Neural cell (in vitro differentiated cells): ENCODE measurements at regions not wholly inside any gene's neighbourhood (a gene's known extent, or its start where the extent isn't known, plus 50 kb on each side); places are given as distances from the start of the nearest gene placed in this dataset.

ENCODE experiments used
- H2AFZ ChIP-seq: fragments of 200-600, 300-800 bp; sonication (generic), shearing (Covaris generic); 2 replicates; pipeline ENCODE4 v1.6.0; 2014; ENCODE audit warnings: low read depth, mild to moderate bottlenecking, antibody characterized with exemption, low read length, moderate library complexity
- H3F3A ChIP-seq: fragments of 200-600 bp; shearing (Covaris generic); 2 replicates; pipeline ENCODE4 v1.6.1; 2016; ENCODE audit warnings: mild to moderate bottlenecking, moderate library complexity, mixed read lengths, antibody characterized with exemption, low read length; ENCODE audit not compliant: insufficient read depth, poor library complexity, severe bottlenecking
- H3K27ac ChIP-seq: fragments of 200-600, 300-800 bp; sonication (generic), shearing (Covaris generic); 2 replicates; pipeline ENCODE4 v1.5.1; 2014; ENCODE audit warnings: mild to moderate bottlenecking, low read length, moderate library complexity
- H3K27me3 ChIP-seq: fragments of 300-800, 200-600 bp; sonication (generic), shearing (Covaris generic); 2 replicates; pipeline ENCODE4 v1.6.0; 2014; ENCODE audit warnings: mild to moderate bottlenecking, low read depth, low read length, moderate library complexity; ENCODE audit not compliant: insufficient read depth
- H3K36me3 ChIP-seq: fragments of 300-800, 200-600 bp; sonication (generic), shearing (Covaris generic); 2 replicates; pipeline ENCODE4 v1.5.1; 2014; ENCODE audit warnings: mild to moderate bottlenecking, antibody characterized with exemption, low read length, moderate library complexity; ENCODE audit not compliant: insufficient read depth
- H3K4me2 ChIP-seq: fragments of 300-800, 200-600 bp; sonication (generic), shearing (Covaris generic); 2 replicates; pipeline ENCODE4 v1.6.0; 2014; ENCODE audit warnings: mild to moderate bottlenecking, low read length
- H3K4me3 ChIP-seq: fragments of 300-800, 200-600 bp; sonication (generic), shearing (Covaris generic); 2 replicates; pipeline ENCODE4 v1.5.1; 2014; ENCODE audit warnings: mild to moderate bottlenecking, low read length, moderate library complexity
- H3K79me2 ChIP-seq: fragments of 200-600 bp; shearing (Covaris generic); replicated peaks from 2 replicates; pipeline ENCODE4 v1.6.0; 2014; ENCODE audit warnings: mild to moderate bottlenecking, low read length, moderate library complexity; ENCODE audit not compliant: insufficient read depth
- H3K9ac ChIP-seq: fragments of 300-800, 200-600 bp; sonication (generic), shearing (Covaris generic); 2 replicates; pipeline ENCODE4 v1.6.1; 2016; ENCODE audit warnings: mild to moderate bottlenecking, low read length, mixed read lengths
- H3K9me2 ChIP-seq: fragments of 200-600 bp; shearing (Covaris generic); 2 replicates; pipeline ENCODE4 v1.6.1; 2016; ENCODE audit warnings: mild to moderate bottlenecking, low read length, mixed read lengths; ENCODE audit not compliant: insufficient read depth
- H3K9me3 ChIP-seq: fragments of 200-600, 300-800 bp; sonication (generic), shearing (Covaris generic); 2 replicates; pipeline ENCODE4 v1.6.1; 2016; ENCODE audit warnings: mild to moderate bottlenecking, mixed run types, low read length, moderate library complexity, mixed read lengths
- H4K20me1 ChIP-seq: fragments of 200-600 bp; shearing (Covaris generic); 2 replicates; pipeline ENCODE4 v1.6.1; 2016; ENCODE audit warnings: mild to moderate bottlenecking, mixed run types; ENCODE audit not compliant: insufficient read depth
- EP300 ChIP-seq: fragments of 450-650 bp; conservative IDR thresholded peaks from 2 replicates; pipeline ENCODE4 v1.6.1; 2014; ENCODE audit warnings: antibody characterized with exemption, mild to moderate bottlenecking, moderate library complexity; ENCODE audit not compliant: poor library complexity, severe bottlenecking
- EZH2 ChIP-seq: fragments of 200-600, 300-800 bp; shearing (Covaris generic), sonication (generic); IDR thresholded peaks from 2 replicates; pipeline ENCODE4 v1.6.1; 2014; ENCODE audit warnings: antibody characterized with exemption, low read length, borderline replicate concordance, mild to moderate bottlenecking; ENCODE audit not compliant: insufficient read depth, poor library complexity, severe bottlenecking
- MXI1 ChIP-seq: fragments of 450-650 bp; conservative IDR thresholded peaks from 2 replicates; pipeline ENCODE4 v1.6.1; 2014; ENCODE audit warnings: antibody characterized with exemption, mild to moderate bottlenecking; ENCODE audit not compliant: poor library complexity, severe bottlenecking
- POLR2AphosphoS5 ChIP-seq: IDR thresholded peaks from 2 replicates; pipeline ENCODE4 v1.6.1; 2012
- RAD21 ChIP-seq: fragments of 450-650 bp; conservative IDR thresholded peaks from 2 replicates; pipeline ENCODE4 v1.6.1; 2014; ENCODE audit warnings: antibody characterized with exemption, mild to moderate bottlenecking, moderate library complexity
- SMC3 ChIP-seq: fragments of 450-650 bp; conservative IDR thresholded peaks from 2 replicates; pipeline ENCODE4 v1.6.1; 2014; ENCODE audit warnings: antibody characterized with exemption, mild to moderate bottlenecking, moderate library complexity; ENCODE audit not compliant: poor library complexity
- TAF1 ChIP-seq: IDR thresholded peaks from 2 replicates; pipeline ENCODE4 v1.6.1; 2012; ENCODE audit warnings: low read depth
- TF ChIP-seq, protein P1 (sequence below): fragments of 450-650 bp; IDR thresholded peaks from 2 replicates; pipeline ENCODE4 v1.5.1; 2014; ENCODE audit warnings: antibody characterized with exemption, mild to moderate bottlenecking, moderate library complexity; ENCODE audit not compliant: poor library complexity, severe bottlenecking
- TF ChIP-seq, protein P2 (sequence below): IDR thresholded peaks from 2 replicates; pipeline ENCODE4 v1.6.1; 2012; ENCODE audit warnings: borderline replicate concordance

DNA sequence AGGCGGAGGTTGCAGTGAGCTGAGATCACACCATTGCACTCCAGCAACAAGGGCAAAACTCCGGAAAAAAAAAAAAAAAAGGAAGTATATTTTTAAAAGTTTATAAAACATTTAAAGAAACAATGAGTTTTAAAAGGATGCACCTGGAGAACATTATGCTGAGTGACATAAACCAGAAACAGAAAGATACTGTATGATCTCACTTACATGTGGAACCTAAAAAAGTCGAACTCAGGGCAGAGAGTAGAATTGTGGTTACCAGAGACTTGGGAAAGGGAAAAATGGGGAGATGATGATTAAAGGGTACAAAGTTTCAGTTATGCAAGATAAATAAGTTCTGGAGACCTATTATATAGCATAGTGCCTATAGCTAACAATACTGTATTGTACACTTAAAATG lies 52.8 kb upstream of the RTN4 start:
- H3K27me3 ChIP-seq: no peaks in the 10 kb centered on the region
- no peaks in the 10 kb centered on the region for H4K20me1 ChIP-seq
- no peak overlapping the region for H3K4me2 ChIP-seq

DNA sequence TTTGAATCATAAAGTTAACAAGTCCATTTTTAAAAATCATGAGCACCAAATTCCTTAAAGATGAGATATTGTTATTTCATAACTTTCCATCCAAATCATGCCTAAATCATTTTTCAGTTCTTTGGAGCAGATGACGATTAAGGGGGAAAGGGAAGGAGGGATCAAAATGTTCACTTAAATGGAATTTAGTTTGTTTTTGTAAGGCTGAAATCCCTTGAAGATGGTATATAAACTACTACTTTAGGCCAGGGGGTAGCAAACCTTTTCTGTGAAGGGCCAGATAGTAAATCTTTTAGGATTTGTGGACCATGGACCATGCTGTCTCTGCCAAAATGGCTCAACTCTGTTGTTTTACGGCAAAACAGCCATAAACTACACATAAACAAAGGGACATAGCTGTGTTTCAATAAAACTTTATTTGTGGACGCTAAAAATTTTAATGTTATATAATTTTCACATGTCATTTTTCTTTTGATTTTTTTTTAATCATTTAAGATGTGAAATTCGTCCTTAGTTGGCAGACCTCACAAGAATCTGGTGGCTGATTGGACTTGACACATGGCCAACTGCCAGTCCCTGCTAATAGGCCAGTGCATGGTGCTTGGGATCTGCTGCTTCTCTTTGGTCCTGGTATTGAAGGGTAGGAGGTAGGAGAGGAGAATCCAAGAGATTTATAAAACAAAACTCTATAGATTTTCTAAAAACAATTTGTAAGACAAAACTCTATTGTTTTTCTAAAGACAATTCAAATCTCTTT lies 52.0 kb upstream of the RTN4 start:
- H3K9ac ChIP-seq: no peak overlapping the region
- H3K27ac ChIP-seq: no peak overlapping the region
- H3K4me2 ChIP-seq: no peak overlapping the region
- H4K20me1 ChIP-seq: no peaks in the 10 kb centered on the region
- no peaks in the 10 kb centered on the region for H3K9me3 ChIP-seq
- H2AFZ ChIP-seq: no peak overlapping the region
- H3K9me2 ChIP-seq: no peaks in the 10 kb centered on the region
- H3K36me3 ChIP-seq: no peaks in the 10 kb centered on the region
- TF ChIP-seq POLR2AphosphoS5: no peak
- no peak for TF ChIP-seq EP300
- TF ChIP-seq RAD21: no peak
- no peaks in the 10 kb centered on the region for H3K27me3 ChIP-seq
- H3F3A ChIP-seq: no peaks in the 10 kb centered on the region
- no peak overlapping the region for H3K4me3 ChIP-seq
- H3K79me2 ChIP-seq: no peaks in the 10 kb centered on the region

More for the DNA sequence above, 52.8 kb upstream of the RTN4 start:
- no peak overlapping the region for H2AFZ ChIP-seq
- no peaks in the 10 kb centered on the region for H3K9me2 ChIP-seq
- TF ChIP-seq SMC3 (no peak), MXI1 (no peak), RAD21 (no peak), POLR2AphosphoS5 (no peak), TAF1 (no peak), EZH2 (no peak), EP300 (no peak)
- TF ChIP-seq, protein P1, sequence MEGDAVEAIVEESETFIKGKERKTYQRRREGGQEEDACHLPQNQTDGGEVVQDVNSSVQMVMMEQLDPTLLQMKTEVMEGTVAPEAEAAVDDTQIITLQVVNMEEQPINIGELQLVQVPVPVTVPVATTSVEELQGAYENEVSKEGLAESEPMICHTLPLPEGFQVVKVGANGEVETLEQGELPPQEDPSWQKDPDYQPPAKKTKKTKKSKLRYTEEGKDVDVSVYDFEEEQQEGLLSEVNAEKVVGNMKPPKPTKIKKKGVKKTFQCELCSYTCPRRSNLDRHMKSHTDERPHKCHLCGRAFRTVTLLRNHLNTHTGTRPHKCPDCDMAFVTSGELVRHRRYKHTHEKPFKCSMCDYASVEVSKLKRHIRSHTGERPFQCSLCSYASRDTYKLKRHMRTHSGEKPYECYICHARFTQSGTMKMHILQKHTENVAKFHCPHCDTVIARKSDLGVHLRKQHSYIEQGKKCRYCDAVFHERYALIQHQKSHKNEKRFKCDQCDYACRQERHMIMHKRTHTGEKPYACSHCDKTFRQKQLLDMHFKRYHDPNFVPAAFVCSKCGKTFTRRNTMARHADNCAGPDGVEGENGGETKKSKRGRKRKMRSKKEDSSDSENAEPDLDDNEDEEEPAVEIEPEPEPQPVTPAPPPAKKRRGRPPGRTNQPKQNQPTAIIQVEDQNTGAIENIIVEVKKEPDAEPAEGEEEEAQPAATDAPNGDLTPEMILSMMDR: no peak
- TF ChIP-seq, protein P2, sequence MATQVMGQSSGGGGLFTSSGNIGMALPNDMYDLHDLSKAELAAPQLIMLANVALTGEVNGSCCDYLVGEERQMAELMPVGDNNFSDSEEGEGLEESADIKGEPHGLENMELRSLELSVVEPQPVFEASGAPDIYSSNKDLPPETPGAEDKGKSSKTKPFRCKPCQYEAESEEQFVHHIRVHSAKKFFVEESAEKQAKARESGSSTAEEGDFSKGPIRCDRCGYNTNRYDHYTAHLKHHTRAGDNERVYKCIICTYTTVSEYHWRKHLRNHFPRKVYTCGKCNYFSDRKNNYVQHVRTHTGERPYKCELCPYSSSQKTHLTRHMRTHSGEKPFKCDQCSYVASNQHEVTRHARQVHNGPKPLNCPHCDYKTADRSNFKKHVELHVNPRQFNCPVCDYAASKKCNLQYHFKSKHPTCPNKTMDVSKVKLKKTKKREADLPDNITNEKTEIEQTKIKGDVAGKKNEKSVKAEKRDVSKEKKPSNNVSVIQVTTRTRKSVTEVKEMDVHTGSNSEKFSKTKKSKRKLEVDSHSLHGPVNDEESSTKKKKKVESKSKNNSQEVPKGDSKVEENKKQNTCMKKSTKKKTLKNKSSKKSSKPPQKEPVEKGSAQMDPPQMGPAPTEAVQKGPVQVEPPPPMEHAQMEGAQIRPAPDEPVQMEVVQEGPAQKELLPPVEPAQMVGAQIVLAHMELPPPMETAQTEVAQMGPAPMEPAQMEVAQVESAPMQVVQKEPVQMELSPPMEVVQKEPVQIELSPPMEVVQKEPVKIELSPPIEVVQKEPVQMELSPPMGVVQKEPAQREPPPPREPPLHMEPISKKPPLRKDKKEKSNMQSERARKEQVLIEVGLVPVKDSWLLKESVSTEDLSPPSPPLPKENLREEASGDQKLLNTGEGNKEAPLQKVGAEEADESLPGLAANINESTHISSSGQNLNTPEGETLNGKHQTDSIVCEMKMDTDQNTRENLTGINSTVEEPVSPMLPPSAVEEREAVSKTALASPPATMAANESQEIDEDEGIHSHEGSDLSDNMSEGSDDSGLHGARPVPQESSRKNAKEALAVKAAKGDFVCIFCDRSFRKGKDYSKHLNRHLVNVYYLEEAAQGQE: no peak
- H3K36me3 ChIP-seq: no peaks in the 10 kb centered on the region
- H3F3A ChIP-seq: no peaks in the 10 kb centered on the region
- H3K4me3 ChIP-seq: no peak overlapping the region
- no peak overlapping the region for H3K27ac ChIP-seq
- no peak overlapping the region for H3K9ac ChIP-seq
- H3K79me2 ChIP-seq: no peaks in the 10 kb centered on the region
- H3K9me3 ChIP-seq: no peaks in the 10 kb centered on the region
